Ovary (tissue), 3 donors: ENCODE measurements at regions not wholly inside any gene's neighbourhood (a gene's known extent, or its start where the extent isn't known, plus 50 kb on each side); places are given as distances from the start of the nearest gene placed in this dataset.

Experiments
- EP300 ChIP-seq: sonication (generic); formaldehyde crosslinking; IDR thresholded peaks from one replicate; pipeline ENCODE4 v1.6.1; 2017; ENCODE audit warnings: antibody characterized with exemption
- POLR2A ChIP-seq: fragments of 450-650 bp; IDR thresholded peaks from one replicate; pipeline ENCODE4 v1.6.1; 2017; ENCODE audit warnings: antibody characterized with exemption, mild to moderate bottlenecking, moderate library complexity
- TF ChIP-seq, protein P1 (sequence below), 3 donors: fragments of 450-650 bp in 2 of 3; fragments of 200-600 bp in 1 of 3; IDR thresholded peaks; one replicate each; pipeline versions ENCODE4 v1.5.1 to v1.8.0; 2016 to 2022; ENCODE audit warnings: antibody characterized with exemption in 3 of 3, mild to moderate bottlenecking in 1 of 3
- donor health status: DM: no; HTN: no; CAD: no.

DNA sequence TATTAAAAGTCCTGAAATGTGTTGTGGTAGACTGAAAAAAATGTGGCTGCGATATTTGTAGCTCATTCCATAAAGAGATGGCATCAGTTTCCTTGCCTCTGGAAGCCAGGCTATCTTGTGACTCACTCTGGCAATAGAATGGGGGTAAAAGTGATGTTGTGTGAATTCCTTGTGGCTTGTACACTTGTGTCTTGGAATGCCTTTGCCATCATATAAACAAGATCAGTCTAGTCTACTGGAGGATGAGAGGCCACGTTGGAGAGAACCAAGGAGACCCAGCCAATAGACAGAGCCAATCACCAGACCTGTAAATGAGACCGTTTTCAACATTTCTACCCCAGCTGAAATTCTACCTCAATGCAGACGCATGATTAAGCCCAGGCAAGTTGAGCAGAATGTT lies 254.1 kb downstream of the TRIB2 start:
- TF ChIP-seq POLR2A (no peak), EP300 (no peak)
- TF ChIP-seq, protein P1, sequence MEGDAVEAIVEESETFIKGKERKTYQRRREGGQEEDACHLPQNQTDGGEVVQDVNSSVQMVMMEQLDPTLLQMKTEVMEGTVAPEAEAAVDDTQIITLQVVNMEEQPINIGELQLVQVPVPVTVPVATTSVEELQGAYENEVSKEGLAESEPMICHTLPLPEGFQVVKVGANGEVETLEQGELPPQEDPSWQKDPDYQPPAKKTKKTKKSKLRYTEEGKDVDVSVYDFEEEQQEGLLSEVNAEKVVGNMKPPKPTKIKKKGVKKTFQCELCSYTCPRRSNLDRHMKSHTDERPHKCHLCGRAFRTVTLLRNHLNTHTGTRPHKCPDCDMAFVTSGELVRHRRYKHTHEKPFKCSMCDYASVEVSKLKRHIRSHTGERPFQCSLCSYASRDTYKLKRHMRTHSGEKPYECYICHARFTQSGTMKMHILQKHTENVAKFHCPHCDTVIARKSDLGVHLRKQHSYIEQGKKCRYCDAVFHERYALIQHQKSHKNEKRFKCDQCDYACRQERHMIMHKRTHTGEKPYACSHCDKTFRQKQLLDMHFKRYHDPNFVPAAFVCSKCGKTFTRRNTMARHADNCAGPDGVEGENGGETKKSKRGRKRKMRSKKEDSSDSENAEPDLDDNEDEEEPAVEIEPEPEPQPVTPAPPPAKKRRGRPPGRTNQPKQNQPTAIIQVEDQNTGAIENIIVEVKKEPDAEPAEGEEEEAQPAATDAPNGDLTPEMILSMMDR (IDR thresholded peaks at IDR 0.05), result no peak
